Fibroblast of pulmonary artery (primary cell): ENCODE measurements at regions not wholly inside any gene's neighbourhood (a gene's known extent, or its start where the extent isn't known, plus 50 kb on each side); places are given as distances from the start of the nearest gene placed in this dataset.
"Not testable (repeated sequence)": the region's sequence is repeated elsewhere in the genome, so short reads cannot be mapped to it uniquely, and the experiment has no call there.

Experiments
- DNase-seq: peaks from one replicate; pipeline ENCODE4 v3.0.0-alpha.2; 2010; ENCODE audit warnings: low read depth
- H3K4me3 ChIP-seq: replicated peaks from 2 replicates; pipeline ENCODE4 v1.5.1; 2011; ENCODE audit warnings: low read depth, mild to moderate bottlenecking, control low read depth, low read length, moderate library complexity
- CTCF ChIP-seq: IDR thresholded peaks from 2 replicates; pipeline ENCODE4 v1.5.1; 2011; ENCODE audit warnings: mild to moderate bottlenecking, control low read depth, low read length, inconsistent platforms; ENCODE audit errors: missing control alignments

- no peak overlapping the region for H3K4me3 ChIP-seq
- no peak for DNase-seq
- no peak for TF ChIP-seq CTCF
These were observed 109.1 kb downstream of the AKAP11 start for GRCh38 chr13:42381165-42381425.

GRCh38 chr13:42381426-42381825, 109.5 kb downstream of the AKAP11 start:
- DNase-seq, H3K4me3 ChIP-seq: not testable (repeated sequence)

- no peak for TF ChIP-seq CTCF
- H3K4me3 ChIP-seq = no peak overlapping the region
These were observed 111.1 kb downstream of the AKAP11 start for GRCh38 chr13:42383025-42383424.

GRCh38 chr13:42384265-42384664, 112.3 kb downstream of the AKAP11 start:
- no peak overlapping the region for H3K4me3 ChIP-seq
- no peak for DNase-seq
- TF ChIP-seq CTCF = no peak

More at GRCh38 chr13:42383025-42383424, 111.1 kb downstream of the AKAP11 start:
- no peak for DNase-seq

- DNase-seq = no peak
- no peak for TF ChIP-seq CTCF
- H3K4me3 ChIP-seq = no peak overlapping the region
These were observed 116.4 kb downstream of the AKAP11 start for GRCh38 chr13:42388326-42388725.

GRCh38 chr13:42389041-42389440, 117.1 kb downstream of the AKAP11 start:
- DNase-seq = no peak
- no peak for TF ChIP-seq CTCF
- no peak overlapping the region for H3K4me3 ChIP-seq

- DNase-seq = no peak
- TF ChIP-seq CTCF = no peak
- H3K4me3 ChIP-seq = no peak overlapping the region
These were observed 120.2 kb downstream of the AKAP11 start for GRCh38 chr13:42392180-42392579.
